H1 (cell line): ENCODE measurements at regions not wholly inside any gene's neighbourhood (a gene's known extent, or its start where the extent isn't known, plus 50 kb on each side); places are given as distances from the start of the nearest gene placed in this dataset.

Experiments
- ASH2L ChIP-seq: fragments of 200-600, 300-600 bp; sonication (generic); IDR thresholded peaks from one replicate; pipeline ENCODE4 v1.7.1; 2017; ENCODE audit warnings: low read length
- POLR2A ChIP-seq, 2 experiments: IDR thresholded peaks; 1 replicate in 1 of 2; 2 replicates in 1 of 2; pipeline ENCODE4 v1.6.1; 2011; ENCODE audit warnings: low read depth in 2 of 2, low read length in 2 of 2, mild to moderate bottlenecking in 2 of 2; ENCODE audit errors: control extremely low read depth in 1 of 2

DNA sequence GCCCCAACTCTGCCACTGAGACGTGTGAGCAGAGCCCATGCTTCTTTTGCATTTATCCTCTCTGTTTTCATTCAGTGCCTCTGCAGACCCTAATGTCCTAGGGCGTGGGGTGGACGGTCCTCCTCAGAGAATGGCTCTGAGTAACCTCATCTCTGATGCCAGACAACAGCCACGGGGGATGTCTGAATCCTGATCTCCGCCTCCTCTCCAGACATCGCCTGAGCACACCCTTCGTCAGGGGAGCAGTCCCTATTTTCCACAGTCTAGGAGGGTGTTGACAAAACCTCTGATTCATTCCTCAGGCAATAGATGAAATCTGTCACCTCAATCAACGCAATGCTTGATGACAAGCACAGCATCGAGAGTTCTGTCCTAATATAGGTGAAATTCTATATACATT is 109.2 kb upstream of the DYRK2 start:
- TF ChIP-seq ASH2L (no peak), POLR2A (IDR thresholded peaks at IDR 0.05; ENCODE audit: control extremely low read depth in 1 of 2, low read depth in 2 of 2, low read length in 2 of 2) (no peak)
